Mesendoderm (in vitro differentiated cells): ENCODE measurements at regions not wholly inside any gene's neighbourhood (a gene's known extent, or its start where the extent isn't known, plus 50 kb on each side); places are given as distances from the start of the nearest gene placed in this dataset.

Experiments used
- DNase-seq: peaks from one replicate; pipeline ENCODE4 v3.0.0; 2013
- H2AK5ac ChIP-seq: 2 replicates; pipeline ENCODE4 v1.6.1; 2013; ENCODE audit warnings: low read length, inconsistent platforms
- H2BK120ac ChIP-seq: 2 replicates; pipeline ENCODE4 v1.6.1; 2013; ENCODE audit warnings: low read depth, mild to moderate bottlenecking, low read length, moderate library complexity, mixed read lengths
- H2BK15ac ChIP-seq: replicated peaks from 2 replicates; pipeline ENCODE4 v1.6.1; 2013; ENCODE audit warnings: low read depth, mild to moderate bottlenecking, moderate library complexity
- H2BK5ac ChIP-seq: 2 replicates; pipeline ENCODE4 v1.6.1; 2013; ENCODE audit warnings: low read length, inconsistent platforms
- H3K18ac ChIP-seq: 2 replicates; pipeline ENCODE4 v1.6.1; 2013; ENCODE audit warnings: mild to moderate bottlenecking, low read length, mixed read lengths
- H3K23ac ChIP-seq: one replicate; pipeline ENCODE4 v1.6.1; 2013; ENCODE audit warnings: low read length
- H3K27ac ChIP-seq: 2 replicates; pipeline ENCODE4 v1.5.1; 2013; ENCODE audit warnings: low read depth, mild to moderate bottlenecking, inconsistent platforms, low read length, moderate library complexity
- H3K27me3 ChIP-seq: 2 replicates; pipeline ENCODE4 v1.6.1; 2013; ENCODE audit warnings: low read length, control low read depth, mild to moderate bottlenecking, inconsistent platforms; ENCODE audit not compliant: insufficient read depth, poor library complexity
- H3K36me3 ChIP-seq: 2 replicates; pipeline ENCODE4 v1.6.1; 2013; ENCODE audit warnings: low read length, inconsistent platforms; ENCODE audit not compliant: control insufficient read depth, insufficient read depth
- H3K4ac ChIP-seq: one replicate; pipeline ENCODE4 v1.6.1; 2013; ENCODE audit warnings: low read depth, mild to moderate bottlenecking, low read length, moderate library complexity
- H3K4me1 ChIP-seq: 2 replicates; pipeline ENCODE4 v1.6.1; 2013; ENCODE audit warnings: low read depth, low read length, inconsistent platforms; ENCODE audit not compliant: control insufficient read depth
- H3K4me2 ChIP-seq: 2 replicates; pipeline ENCODE4 v1.6.1; 2013; ENCODE audit warnings: low read length
- H3K4me3 ChIP-seq: 2 replicates; pipeline ENCODE4 v1.5.1; 2013; ENCODE audit warnings: mild to moderate bottlenecking, low read length
- H3K56ac ChIP-seq: one replicate; pipeline ENCODE4 v1.6.1; 2013; ENCODE audit warnings: low read length
- H3K79me1 ChIP-seq: 2 replicates; pipeline ENCODE4 v1.6.1; 2013; ENCODE audit warnings: low read length, inconsistent platforms
- H3K79me2 ChIP-seq: 2 replicates; pipeline ENCODE4 v1.6.1; 2013; ENCODE audit warnings: mild to moderate bottlenecking, low read length; ENCODE audit not compliant: control insufficient read depth, insufficient read depth
- H3K9ac ChIP-seq: 2 replicates; pipeline ENCODE4 v1.6.1; 2013; ENCODE audit warnings: low read length, inconsistent platforms
- H4K5ac ChIP-seq: one replicate; pipeline ENCODE4 v1.6.1; 2013; ENCODE audit warnings: low read length
- H4K8ac ChIP-seq: one replicate; pipeline ENCODE4 v1.6.1; 2013; ENCODE audit warnings: low read depth, mild to moderate bottlenecking, control low read depth, low read length, moderate library complexity
- WGBS: extraction: QIAGEN DNeasy Blood & Tissue Kit; methylation state at CpG from one replicate; pipeline ENCODE4 v1.1.7; 2013; ENCODE audit warnings: low lambda C conversion rate, missing lambda C conversion rate; ENCODE audit not compliant: insufficient coverage; ENCODE audit errors: extremely low coverage; 5-methylcytosine and 5-hydroxymethylcytosine counted together

- Histone ChIP-seq H3K9ac (no peak overlapping the region), H3K4me3 (no peak overlapping the region), H3K18ac (no peak overlapping the region), H3K56ac (no peak overlapping the region), H4K8ac (no peak overlapping the region), H3K4me2 (no peak overlapping the region), H2BK5ac (no peak overlapping the region), H3K23ac (no peak overlapping the region), H3K27ac (no peak overlapping the region), H3K27me3 (no peaks in the 10 kb centered on the region), H3K4me1 (peaks cover 2% of the 10 kb centered on the region), H3K79me2 (no peaks in the 10 kb centered on the region), H3K36me3 (no peaks in the 10 kb centered on the region), H4K5ac (no peak overlapping the region), H2AK5ac (no peak overlapping the region), H2BK15ac (no peak overlapping the region), H2BK120ac (no peak overlapping the region), H3K4ac (no peak overlapping the region), H3K79me1 (no peaks in the 10 kb centered on the region)
- no CpG with 5 or more reads among the region's 2 CpGs for WGBS
- peak; percentile 75 for DNase-seq
These were observed 1075.6 kb downstream of the HACE1 start for GRCh38 chr6:103784117-103784516.

DNA sequence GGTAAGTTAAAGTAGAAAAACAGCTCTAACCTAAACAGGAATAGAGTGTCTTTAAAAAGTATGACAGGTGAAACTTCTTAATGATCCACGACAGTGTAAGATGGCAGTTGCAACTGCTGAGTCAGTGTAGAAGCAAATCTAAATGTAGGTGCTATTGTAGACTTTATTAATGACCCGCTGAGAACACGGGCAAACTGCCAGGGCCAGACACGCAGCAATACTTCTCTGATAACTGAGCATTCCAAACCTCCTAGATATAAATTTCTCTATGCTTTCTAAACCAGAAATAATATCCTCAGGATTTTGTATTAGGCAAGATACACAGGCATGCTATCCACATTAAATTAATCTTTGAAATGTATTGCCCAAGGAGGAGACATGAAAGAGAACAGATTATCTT is 1076.4 kb downstream of the HACE1 start:
- no peaks in the 10 kb centered on the region for H3K36me3 ChIP-seq
- no peak overlapping the region for H4K5ac ChIP-seq
- no peak overlapping the region for H3K4me2 ChIP-seq
- no peak for DNase-seq
- H3K27ac ChIP-seq: no peak overlapping the region
- no peak overlapping the region for H2BK15ac ChIP-seq
- H2BK5ac ChIP-seq: no peak overlapping the region
- H3K79me2 ChIP-seq: no peaks in the 10 kb centered on the region
- no peaks in the 10 kb centered on the region for H3K79me1 ChIP-seq
- no peak overlapping the region for H3K18ac ChIP-seq
- H3K56ac ChIP-seq: no peak overlapping the region
- no peak overlapping the region for H3K23ac ChIP-seq
- H2AK5ac ChIP-seq: no peak overlapping the region
- no peak overlapping the region for H3K4ac ChIP-seq
- H4K8ac ChIP-seq: no peak overlapping the region
- no peak overlapping the region for H2BK120ac ChIP-seq
- WGBS: no CpG with 5 or more reads among the region's 4 CpGs
- H3K9ac ChIP-seq: no peak overlapping the region
- H3K4me1 ChIP-seq: peaks cover 2% of the 10 kb centered on the region
- no peaks in the 10 kb centered on the region for H3K27me3 ChIP-seq
- no peak overlapping the region for H3K4me3 ChIP-seq

- DNase-seq: peak; percentile 40
- no CpG with 5 or more reads among the region's 1 CpG for WGBS
These were observed 1090.3 kb downstream of the HACE1 start for GRCh38 chr6:103769431-103769830.

DNA sequence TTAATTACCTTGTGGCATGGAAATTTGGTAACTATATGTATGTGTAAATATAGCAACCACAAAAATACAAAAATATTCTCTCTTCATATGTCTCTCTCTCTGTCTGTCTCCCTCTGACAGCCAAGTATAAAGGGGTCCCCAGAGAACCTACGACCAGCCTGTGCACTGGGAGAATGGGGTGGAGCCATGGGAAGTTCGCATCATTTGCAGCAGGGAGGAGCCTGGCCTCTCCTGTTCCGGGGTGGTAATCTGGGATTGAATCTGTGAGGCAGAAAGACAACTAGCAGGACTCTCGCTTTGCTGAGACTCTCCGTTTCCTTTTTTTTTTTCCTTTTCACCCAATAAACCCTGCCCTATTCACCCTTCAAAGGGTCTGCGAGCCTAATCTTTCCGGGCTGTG is 1109.1 kb downstream of the HACE1 start:
- H3K4me3 ChIP-seq: no peak overlapping the region
- no peak overlapping the region for H4K8ac ChIP-seq
- no peaks in the 10 kb centered on the region for H3K79me2 ChIP-seq
- H3K79me1 ChIP-seq: no peaks in the 10 kb centered on the region
- H3K27ac ChIP-seq: no peak overlapping the region
- no peaks in the 10 kb centered on the region for H3K27me3 ChIP-seq
- H3K4me1 ChIP-seq: no peaks in the 10 kb centered on the region
- H2AK5ac ChIP-seq: no peak overlapping the region
- H3K23ac ChIP-seq: no peak overlapping the region
- H3K36me3 ChIP-seq: no peaks in the 10 kb centered on the region
- H3K4me2 ChIP-seq: no peak overlapping the region
- H3K4ac ChIP-seq: no peak overlapping the region
- H2BK120ac ChIP-seq: no peak overlapping the region
- H3K18ac ChIP-seq: no peak overlapping the region
- H2BK15ac ChIP-seq: no peak overlapping the region
- H4K5ac ChIP-seq: no peak overlapping the region
- no peak overlapping the region for H2BK5ac ChIP-seq
- no peak for DNase-seq
- H3K9ac ChIP-seq: no peak overlapping the region
- WGBS: no CpG with 5 or more reads among the region's 7 CpGs
- no peak overlapping the region for H3K56ac ChIP-seq

More at GRCh38 chr6:103769431-103769830, 1090.3 kb downstream of the HACE1 start:
- Histone ChIP-seq H3K9ac (no peak overlapping the region), H4K8ac (no peak overlapping the region), H3K56ac (no peak overlapping the region), H3K79me1 (no peaks in the 10 kb centered on the region), H2AK5ac (no peak overlapping the region), H3K4ac (no peak overlapping the region), H3K18ac (no peak overlapping the region), H3K23ac (no peak overlapping the region), H3K4me1 (no peaks in the 10 kb centered on the region), H2BK120ac (no peak overlapping the region), H2BK15ac (no peak overlapping the region), H3K27me3 (no peaks in the 10 kb centered on the region), H2BK5ac (no peak overlapping the region), H3K79me2 (no peaks in the 10 kb centered on the region), H4K5ac (no peak overlapping the region), H3K4me3 (no peak overlapping the region), H3K36me3 (no peaks in the 10 kb centered on the region), H3K27ac (no peak overlapping the region), H3K4me2 (no peak overlapping the region)

GRCh38 chr6:103734016-103734415 is 1125.7 kb downstream of the HACE1 start:
- H3K18ac ChIP-seq: no peak overlapping the region
- H3K4me2 ChIP-seq: no peak overlapping the region
- H2AK5ac ChIP-seq: no peak overlapping the region
- no peak overlapping the region for H3K4ac ChIP-seq
- H3K4me3 ChIP-seq: no peak overlapping the region
- no peaks in the 10 kb centered on the region for H3K79me2 ChIP-seq
- H2BK5ac ChIP-seq: no peak overlapping the region
- H3K36me3 ChIP-seq: no peaks in the 10 kb centered on the region
- no peaks in the 10 kb centered on the region for H3K79me1 ChIP-seq
- H3K27me3 ChIP-seq: no peaks in the 10 kb centered on the region
- no peak overlapping the region for H3K56ac ChIP-seq
- H4K8ac ChIP-seq: no peak overlapping the region
- H3K27ac ChIP-seq: no peak overlapping the region
- H3K23ac ChIP-seq: no peak overlapping the region
- peak; percentile 1 for DNase-seq
- no peak overlapping the region for H4K5ac ChIP-seq
- WGBS: no CpG with 5 or more reads among the region's 6 CpGs
- no peak overlapping the region for H2BK15ac ChIP-seq
- H3K9ac ChIP-seq: no peak overlapping the region
- H2BK120ac ChIP-seq: no peak overlapping the region
- no peaks in the 10 kb centered on the region for H3K4me1 ChIP-seq

DNA sequence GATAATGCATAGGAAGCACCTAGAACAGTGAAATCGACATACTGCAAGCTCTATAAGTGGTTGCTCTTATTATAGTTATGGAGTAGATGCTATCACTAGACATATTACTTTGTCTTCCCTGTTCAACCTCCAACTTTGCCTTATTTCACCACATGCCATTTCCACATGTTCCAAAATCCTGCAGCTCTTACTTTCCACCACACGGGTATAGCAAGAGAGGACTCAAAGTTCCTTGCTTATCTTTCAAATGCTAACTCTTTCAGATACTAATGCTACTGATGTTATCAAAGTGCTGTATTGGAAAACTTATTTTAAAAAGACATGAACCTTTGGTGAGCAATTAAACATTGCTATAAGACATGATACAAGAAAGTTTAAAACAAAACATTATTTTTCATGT is 1130.1 kb downstream of the HACE1 start:
- no peak overlapping the region for H3K4me2 ChIP-seq
- H2BK15ac ChIP-seq: no peak overlapping the region
- no peak overlapping the region for H3K9ac ChIP-seq
- H2BK120ac ChIP-seq: no peak overlapping the region
- H3K27ac ChIP-seq: no peak overlapping the region
- no peak overlapping the region for H2BK5ac ChIP-seq
- no peaks in the 10 kb centered on the region for H3K27me3 ChIP-seq
- H3K4me1 ChIP-seq: no peaks in the 10 kb centered on the region
- no peaks in the 10 kb centered on the region for H3K36me3 ChIP-seq
- H4K5ac ChIP-seq: no peak overlapping the region
- H3K23ac ChIP-seq: no peak overlapping the region
- no CpG with 5 or more reads among the region's 2 CpGs for WGBS
- no peak overlapping the region for H3K18ac ChIP-seq
- H3K4me3 ChIP-seq: no peak overlapping the region
- H3K79me2 ChIP-seq: no peaks in the 10 kb centered on the region
- no peaks in the 10 kb centered on the region for H3K79me1 ChIP-seq
- peak; percentile 21 for DNase-seq
- H4K8ac ChIP-seq: no peak overlapping the region
- no peak overlapping the region for H3K4ac ChIP-seq
- H3K56ac ChIP-seq: no peak overlapping the region
- H2AK5ac ChIP-seq: no peak overlapping the region
